ENCODE measurements at regions not wholly inside any gene's neighbourhood (a gene's known extent, or its start where the extent isn't known, plus 50 kb on each side); places are given as distances from the start of the nearest gene placed in this dataset.

DNA sequence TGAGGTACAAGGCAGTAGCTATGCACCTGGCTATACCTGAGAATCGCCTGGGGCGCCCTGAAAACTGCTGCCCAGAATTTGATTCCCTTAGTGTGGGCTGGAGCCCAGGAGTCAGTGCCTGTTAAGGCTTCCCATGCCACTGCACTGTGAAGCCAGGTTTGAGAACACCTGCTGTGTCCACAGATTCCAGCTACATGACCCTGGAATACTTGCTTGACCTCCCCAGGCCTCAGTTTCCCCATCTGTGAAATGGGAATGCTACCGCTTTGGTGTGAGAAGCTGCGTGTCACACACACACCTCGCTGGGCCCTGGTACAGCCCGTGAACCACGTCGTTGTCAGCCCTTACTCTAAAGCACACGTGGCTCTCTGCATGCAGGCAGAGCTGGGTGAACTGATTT lies 271.0 kb downstream of the C16orf95 start:
- TF ChIP-seq, protein P1, sequence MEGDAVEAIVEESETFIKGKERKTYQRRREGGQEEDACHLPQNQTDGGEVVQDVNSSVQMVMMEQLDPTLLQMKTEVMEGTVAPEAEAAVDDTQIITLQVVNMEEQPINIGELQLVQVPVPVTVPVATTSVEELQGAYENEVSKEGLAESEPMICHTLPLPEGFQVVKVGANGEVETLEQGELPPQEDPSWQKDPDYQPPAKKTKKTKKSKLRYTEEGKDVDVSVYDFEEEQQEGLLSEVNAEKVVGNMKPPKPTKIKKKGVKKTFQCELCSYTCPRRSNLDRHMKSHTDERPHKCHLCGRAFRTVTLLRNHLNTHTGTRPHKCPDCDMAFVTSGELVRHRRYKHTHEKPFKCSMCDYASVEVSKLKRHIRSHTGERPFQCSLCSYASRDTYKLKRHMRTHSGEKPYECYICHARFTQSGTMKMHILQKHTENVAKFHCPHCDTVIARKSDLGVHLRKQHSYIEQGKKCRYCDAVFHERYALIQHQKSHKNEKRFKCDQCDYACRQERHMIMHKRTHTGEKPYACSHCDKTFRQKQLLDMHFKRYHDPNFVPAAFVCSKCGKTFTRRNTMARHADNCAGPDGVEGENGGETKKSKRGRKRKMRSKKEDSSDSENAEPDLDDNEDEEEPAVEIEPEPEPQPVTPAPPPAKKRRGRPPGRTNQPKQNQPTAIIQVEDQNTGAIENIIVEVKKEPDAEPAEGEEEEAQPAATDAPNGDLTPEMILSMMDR (conservative IDR thresholded peaks at IDR 0.05; ENCODE audit: low read depth, low read length): no peak
- no peak for TF ChIP-seq EZH2 (IDR thresholded peaks at IDR 0.05; ENCODE audit: borderline replicate concordance, low read depth, low read length, poor library complexity, severe bottlenecking)
